GM23338 (cell line): ENCODE measurements at regions not wholly inside any gene's neighbourhood (a gene's known extent, or its start where the extent isn't known, plus 50 kb on each side); places are given as distances from the start of the nearest gene placed in this dataset.

Source experiments
- ATAC-seq: fragments of 200-7000 bp; cut with Tn5 transposase; 3 replicates; pipeline ENCODE4 v1.9.1; 2020
- DNase-seq: peaks from one replicate; pipeline ENCODE4 v3.0.0-alpha.2; 2015; ENCODE audit warnings: low spot score
- H2AFZ ChIP-seq: fragments of 200-600 bp; sonication (generic); 2 replicates; pipeline ENCODE4 v1.8.0; 2016; ENCODE audit warnings: antibody characterized with exemption, mild to moderate bottlenecking, moderate library complexity
- H3F3A ChIP-seq: fragments of 200-600 bp; sonication (generic); replicated peaks from 2 replicates; pipeline ENCODE4 v1.8.0; 2017; ENCODE audit warnings: antibody characterized with exemption, mixed run types, low read depth
- H3K27ac ChIP-seq: fragments of 200-600 bp; sonication (generic); 2 replicates; pipeline ENCODE4 v1.6.1; 2016; ENCODE audit warnings: low read depth
- H3K27me3 ChIP-seq: fragments of 200-600 bp; sonication (generic); 2 replicates; pipeline ENCODE4 v1.8.0; 2016; ENCODE audit warnings: mild to moderate bottlenecking, mixed run types, moderate library complexity; ENCODE audit not compliant: insufficient read depth
- H3K36me3 ChIP-seq: fragments of 200-600 bp; sonication (generic); 2 replicates; pipeline ENCODE4 v1.8.0; 2016; ENCODE audit warnings: mild to moderate bottlenecking; ENCODE audit not compliant: insufficient read depth
- H3K4me1 ChIP-seq: fragments of 200-600 bp; sonication (generic); 2 replicates; pipeline ENCODE4 v1.8.0; 2016; ENCODE audit warnings: mild to moderate bottlenecking, moderate library complexity; ENCODE audit not compliant: insufficient read depth
- H3K4me2 ChIP-seq: fragments of 200-600 bp; sonication (generic); 2 replicates; pipeline ENCODE4 v1.7.1; 2017; ENCODE audit warnings: mixed run types
- H3K4me3 ChIP-seq: fragments of 200-600 bp; sonication (generic); 2 replicates; pipeline ENCODE4 v1.6.1; 2016; ENCODE audit warnings: mixed run types
- H3K79me2 ChIP-seq: fragments of 200-600 bp; sonication (generic); replicated peaks from 2 replicates; pipeline ENCODE4 v1.8.0; 2017; ENCODE audit warnings: mild to moderate bottlenecking; ENCODE audit not compliant: insufficient read depth
- H3K9me2 ChIP-seq: fragments of 200-600 bp; sonication (generic); 2 replicates; pipeline ENCODE4 v1.8.0; 2017; ENCODE audit not compliant: insufficient read depth
- H4K20me1 ChIP-seq: fragments of 200-600 bp; sonication (generic); replicated peaks from 2 replicates; pipeline ENCODE4 v1.8.0; 2017; ENCODE audit warnings: mild to moderate bottlenecking; ENCODE audit not compliant: insufficient read depth
- H3K27ac Mint-ChIP-seq: 2 replicates; pipeline ENCODE4 v1.8.0; 2020; ENCODE audit warnings: inconsistent platforms, mild to moderate bottlenecking, moderate library complexity, mixed read lengths
- H3K27me3 Mint-ChIP-seq: 3 replicates; pipeline ENCODE4 v1.8.0; 2022; ENCODE audit warnings: low read depth, mild to moderate bottlenecking, moderate library complexity, mixed read lengths, inconsistent platforms; ENCODE audit not compliant: insufficient read depth, poor library complexity
- H3K36me3 Mint-ChIP-seq: 3 replicates; pipeline ENCODE4 v1.8.0; 2021; ENCODE audit warnings: low read depth, mild to moderate bottlenecking, inconsistent platforms, moderate library complexity, mixed read lengths
- H3K4me1 Mint-ChIP-seq: 3 replicates; pipeline ENCODE4 v1.8.0; 2020; ENCODE audit warnings: mild to moderate bottlenecking, inconsistent platforms, mixed read lengths
- H3K4me3 Mint-ChIP-seq: 3 replicates; pipeline ENCODE4 v1.8.0; 2021; ENCODE audit warnings: moderate library complexity, mild to moderate bottlenecking, inconsistent platforms, mixed read lengths
- H3K9me3 Mint-ChIP-seq: 3 replicates; pipeline ENCODE4 v1.8.0; 2020; ENCODE audit warnings: moderate library complexity, mild to moderate bottlenecking, inconsistent platforms, mixed read lengths
- CTCF ChIP-seq, 2 experiments: fragments of 200-600 bp in 1 of 2; sonication (generic) in 1 of 2; conservative IDR thresholded peaks; 2 replicates each; pipeline versions ENCODE4 v1.5.1 to v1.6.1; 2016 to 2017; ENCODE audit warnings: antibody characterized with exemption in 2 of 2, low read depth in 2 of 2, mild to moderate bottlenecking in 2 of 2, moderate library complexity in 1 of 2
- EZH2 ChIP-seq: fragments of 200-600 bp; sonication (generic); IDR thresholded peaks from one replicate; pipeline ENCODE4 v1.8.0; 2017; ENCODE audit warnings: antibody characterized with exemption, mild to moderate bottlenecking, low read depth; ENCODE audit not compliant: unreplicated experiment
- EZH2phosphoT487 ChIP-seq: fragments of 200-600 bp; sonication (generic); IDR thresholded peaks from one replicate; pipeline ENCODE4 v1.8.1; 2018; ENCODE audit warnings: antibody characterized with exemption; ENCODE audit not compliant: unreplicated experiment
- JUNB ChIP-seq: IDR thresholded peaks from one replicate; pipeline ENCODE4 v1.6.1; 2016; ENCODE audit warnings: antibody characterized with exemption; ENCODE audit not compliant: unreplicated experiment
- POLR2AphosphoS5 ChIP-seq: IDR thresholded peaks from 2 replicates; pipeline ENCODE4 v1.6.1; 2016; ENCODE audit warnings: antibody characterized with exemption, low read depth
- ZNF114 ChIP-seq: fragments of 250-450 bp; sonication (Bioruptor Pico); IDR thresholded peaks from 2 replicates; pipeline ENCODE4 v1.5.0; 2020; ENCODE audit warnings: mild to moderate bottlenecking, moderate library complexity
- ZNF331 ChIP-seq: fragments of 250-450 bp; sonication (Bioruptor Pico); IDR thresholded peaks from 2 replicates; pipeline ENCODE4 v1.5.0; 2020; ENCODE audit warnings: low read depth, mild to moderate bottlenecking, moderate library complexity
- ZNF462 ChIP-seq: fragments of 250-450 bp; sonication (Bioruptor Pico); IDR thresholded peaks from 2 replicates; pipeline ENCODE4 v1.5.0; 2020; ENCODE audit warnings: mild to moderate bottlenecking, moderate library complexity

GRCh38 chrX:67094061-67094460 lies 449.8 kb upstream of the AR start:
- H3K4me1 ChIP-seq: peaks cover 5% of the 10 kb centered on the region; the same call in 1 of the 2 replicates
- no peaks in the 10 kb centered on the region for H3K9me2 ChIP-seq
- no peak overlapping the region for H3K4me3 Mint-ChIP-seq
- TF ChIP-seq ZNF331 (CRISPR knock-in tag) (no peak), ZNF462 (peak; percentile 79), EZH2 (no peak), ZNF114 (CRISPR knock-in tag) (0 out of 2 replicates have a peak, but pooled peaks have one; percentile 25)
- no peaks in the 10 kb centered on the region for H3K36me3 ChIP-seq
- no peaks in the 10 kb centered on the region for H3K27me3 Mint-ChIP-seq
- no peaks in the 10 kb centered on the region for H3K79me2 ChIP-seq
- no peaks in the 10 kb centered on the region for H3K9me3 Mint-ChIP-seq
- peak overlapping the region; percentile 87 for H3K27ac ChIP-seq
- peaks cover 18% of the 10 kb centered on the region; the same call in 2 of the 3 replicates for H3K4me1 Mint-ChIP-seq
- peak overlapping the region; percentile 66 for H3K4me2 ChIP-seq
- DNase-seq (peak; percentile 68), ATAC-seq (peak; percentile 98)
- H3K36me3 Mint-ChIP-seq: no peaks in the 10 kb centered on the region
- H4K20me1 ChIP-seq: no peaks in the 10 kb centered on the region
- H3K27me3 ChIP-seq: no peaks in the 10 kb centered on the region
- no peaks in the 10 kb centered on the region for H3F3A ChIP-seq
- H2AFZ ChIP-seq: no peak overlapping the region
- H3K4me3 ChIP-seq: no peak overlapping the region
- peak overlapping the region; percentile 92 for H3K27ac Mint-ChIP-seq

GRCh38 chrX:67050760-67051159 lies 411.9 kb upstream of the EDA2R start:
- Histone ChIP-seq H3K79me2 (no peaks in the 10 kb centered on the region), H3K4me1 (no peaks in the 10 kb centered on the region), H3K9me2 (no peaks in the 10 kb centered on the region), H2AFZ (no peak overlapping the region), H3K27me3 (no peaks in the 10 kb centered on the region), H3K4me3 (no peak overlapping the region), H3F3A (no peaks in the 10 kb centered on the region), H3K27ac (no peak overlapping the region), H4K20me1 (no peaks in the 10 kb centered on the region), H3K36me3 (no peaks in the 10 kb centered on the region), H3K4me2 (no peak overlapping the region)
- DNase-seq (no peak), ATAC-seq (no peak)
- no peaks in the 10 kb centered on the region for H3K9me3 Mint-ChIP-seq
- H3K27me3 Mint-ChIP-seq: no peaks in the 10 kb centered on the region
- no peaks in the 10 kb centered on the region for H3K36me3 Mint-ChIP-seq
- no peak overlapping the region for H3K4me3 Mint-ChIP-seq
- H3K4me1 Mint-ChIP-seq: no peaks in the 10 kb centered on the region
- TF ChIP-seq ZNF331 (CRISPR knock-in tag): no peak
- TF ChIP-seq CTCF (conservative IDR thresholded peaks at IDR 0.05; ENCODE audit: low read depth in 2 of 2): no peak
- no peak for TF ChIP-seq POLR2AphosphoS5
- TF ChIP-seq ZNF114 (CRISPR knock-in tag): no peak
- no peak for TF ChIP-seq JUNB
- TF ChIP-seq EZH2phosphoT487: no peak
- H3K27ac Mint-ChIP-seq: no peak overlapping the region
